Raji (cell line): ENCODE measurements at regions not wholly inside any gene's neighbourhood (a gene's known extent, or its start where the extent isn't known, plus 50 kb on each side); places are given as distances from the start of the nearest gene placed in this dataset.

ENCODE experiments used
- POLR2A ChIP-seq: IDR thresholded peaks from 2 replicates; pipeline ENCODE4 v1.6.1; 2011; ENCODE audit warnings: low read depth, low read length, control low read depth; ENCODE audit not compliant: insufficient read depth

DNA sequence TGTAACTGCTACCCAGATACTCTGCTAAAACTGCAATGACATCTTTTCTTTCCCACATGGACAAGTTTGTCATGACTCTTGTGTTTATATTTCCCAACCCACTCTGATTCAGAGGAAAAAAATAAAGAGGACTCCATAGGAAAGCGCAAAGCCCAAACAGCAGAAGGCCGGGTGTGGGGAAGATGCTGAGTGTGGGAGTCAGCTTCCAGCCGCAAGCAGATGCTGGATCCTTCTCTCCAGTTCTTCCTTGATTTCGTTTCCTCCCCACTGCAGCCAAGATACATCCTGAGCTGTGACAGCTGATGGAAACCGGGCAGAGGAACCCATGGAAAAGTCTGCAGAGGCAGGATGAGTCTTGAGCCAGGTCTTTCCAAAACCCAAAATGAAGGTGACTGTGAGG lies 498.2 kb downstream of the PLPP3 start:
- no peak for TF ChIP-seq POLR2A

DNA sequence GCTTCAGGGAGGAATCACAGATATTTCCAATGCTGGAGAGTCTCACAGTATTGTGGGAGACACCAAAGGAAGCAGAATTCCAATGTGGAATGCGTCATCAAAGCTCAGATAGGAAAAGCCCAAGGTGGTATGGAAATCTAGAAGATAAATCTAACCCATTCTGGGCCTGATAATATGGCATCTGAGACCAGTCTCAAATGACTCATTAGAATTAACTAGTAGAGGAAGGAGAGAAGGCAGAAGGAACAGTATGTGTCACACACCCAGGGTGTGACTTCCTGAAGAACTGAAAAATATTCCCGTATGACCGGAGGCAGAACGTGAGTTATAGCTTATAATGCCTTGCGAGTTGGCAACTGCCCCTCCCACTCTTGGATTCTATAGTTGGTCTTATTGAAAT lies 499.2 kb downstream of the PLPP3 start:
- TF ChIP-seq POLR2A: no peak

DNA sequence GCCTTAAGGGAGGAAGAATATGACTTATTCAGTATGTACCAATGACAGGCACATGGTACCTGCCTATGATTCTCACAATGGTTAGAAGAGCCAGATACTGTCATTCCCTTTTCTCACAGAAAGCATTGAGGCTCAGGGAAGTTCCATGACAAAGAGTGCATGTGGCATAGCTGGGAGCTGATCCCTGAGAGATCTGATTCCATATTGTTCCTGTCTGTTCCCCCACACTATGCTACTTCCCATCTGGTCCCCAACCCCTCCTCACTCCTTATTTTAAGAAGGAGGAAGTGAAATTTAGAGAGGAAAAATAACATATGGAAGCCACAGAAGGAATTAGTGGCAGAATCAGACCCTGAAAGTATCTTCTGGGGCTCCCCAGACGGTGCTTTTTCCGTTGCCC lies 500.0 kb downstream of the PLPP3 start:
- TF ChIP-seq POLR2A: no peak

DNA sequence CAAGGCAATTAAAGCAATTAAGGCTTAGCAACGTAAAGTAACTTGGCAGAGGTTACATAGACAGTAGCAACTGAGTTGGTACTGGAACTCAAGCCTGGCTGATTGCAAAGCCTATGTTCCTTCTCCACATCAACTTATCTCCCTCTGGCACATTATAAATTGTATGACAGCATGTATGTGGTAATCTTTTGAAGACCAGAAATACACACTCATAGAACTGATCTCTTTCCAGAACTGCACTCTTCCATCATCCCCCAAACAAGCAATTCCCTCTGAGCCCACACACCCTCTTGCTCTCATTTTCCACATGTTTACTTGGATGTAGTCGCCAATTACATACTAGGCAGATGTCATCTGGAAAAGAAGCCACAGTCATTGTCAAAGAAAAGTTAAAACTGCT lies 502.2 kb downstream of the PLPP3 start:
- TF ChIP-seq POLR2A: no peak

DNA sequence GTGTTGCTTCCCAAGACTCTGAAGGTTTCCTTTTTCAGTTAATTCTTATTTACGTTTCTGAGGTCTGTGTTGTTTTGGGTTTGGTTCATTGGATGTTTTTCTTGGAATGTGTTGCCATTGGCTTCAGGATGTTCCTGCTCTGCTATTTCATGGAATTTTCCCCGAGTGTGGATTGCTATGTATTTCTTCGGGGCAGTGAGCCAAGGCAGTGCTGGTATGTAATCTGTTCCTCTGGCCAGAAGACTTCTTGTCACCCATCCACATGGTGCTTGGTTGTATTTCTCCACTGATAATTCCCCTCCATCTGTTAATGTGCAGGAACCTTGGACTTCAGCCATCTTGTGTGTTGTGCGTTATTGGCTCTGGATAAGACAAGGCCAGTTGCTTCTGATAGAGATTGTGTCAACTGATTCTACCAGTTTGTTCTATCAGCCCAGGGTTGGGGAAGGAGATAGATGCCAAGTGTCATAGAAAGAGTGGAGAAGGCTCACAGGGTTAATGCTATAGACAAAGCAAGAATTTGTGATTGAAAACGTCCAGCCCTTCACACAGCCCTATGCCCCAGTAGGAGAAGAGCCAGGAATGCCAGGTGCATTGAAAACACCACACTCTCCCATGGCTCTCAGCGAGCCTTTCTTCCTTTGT lies 505.2 kb downstream of the PLPP3 start:
- TF ChIP-seq POLR2A: no peak

DNA sequence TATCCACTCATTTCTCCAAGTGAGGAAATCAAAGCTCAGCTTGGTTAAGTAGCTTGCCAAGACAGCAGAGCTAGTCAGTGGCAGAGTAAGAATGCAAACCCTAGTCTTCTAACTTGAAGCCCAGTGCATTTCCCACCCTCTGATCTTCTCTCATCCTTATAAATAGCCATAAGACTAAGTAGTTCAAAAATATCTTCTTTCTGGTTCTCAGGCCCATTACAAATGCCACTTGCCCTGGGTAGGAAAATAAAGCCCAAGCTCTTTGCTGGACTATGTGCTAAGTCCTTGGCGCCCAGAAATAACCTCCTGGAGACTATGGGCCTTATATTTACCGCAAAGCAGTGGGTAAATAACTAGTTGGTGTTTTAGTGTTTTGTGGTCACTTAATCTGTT lies 505.8 kb downstream of the PLPP3 start:
- no peak for TF ChIP-seq POLR2A

DNA sequence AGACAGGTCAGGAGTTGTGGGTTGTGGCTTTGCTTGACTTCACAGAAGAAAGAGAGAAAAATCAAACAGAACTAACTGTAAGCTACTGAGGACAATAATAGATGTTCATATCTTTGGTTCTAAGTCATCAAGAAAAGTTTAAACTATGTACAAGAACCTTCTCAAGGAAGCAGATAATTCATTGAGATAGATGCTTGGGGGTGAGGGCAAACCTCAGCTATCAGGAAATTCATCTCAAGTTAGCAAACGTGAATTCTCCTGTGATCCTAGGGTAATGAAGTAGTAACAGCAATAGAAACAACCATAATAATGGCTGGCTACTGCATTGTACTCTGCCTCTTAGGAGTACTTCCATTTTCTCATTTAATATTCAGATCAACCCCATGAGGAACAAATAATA lies 506.2 kb downstream of the PLPP3 start:
- no peak for TF ChIP-seq POLR2A

DNA sequence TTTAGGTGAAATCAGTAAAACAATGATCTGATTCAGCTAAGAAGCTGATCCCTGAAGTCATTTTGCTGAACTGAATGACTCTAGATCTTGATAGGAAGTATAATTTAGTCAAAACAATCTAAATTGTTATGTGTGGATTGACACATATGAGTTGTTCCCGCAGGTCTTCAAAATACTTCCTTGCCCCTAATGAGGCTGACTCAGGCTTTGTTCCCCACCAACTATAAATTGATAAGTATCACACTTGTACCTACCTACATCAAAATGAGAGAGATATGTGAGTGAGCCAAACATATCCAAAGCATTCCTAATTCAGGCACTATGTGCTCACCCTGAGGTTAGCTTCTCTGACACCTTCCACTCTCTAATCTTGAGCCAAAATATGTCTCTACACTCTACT lies 507.1 kb downstream of the PLPP3 start:
- no peak for TF ChIP-seq POLR2A

DNA sequence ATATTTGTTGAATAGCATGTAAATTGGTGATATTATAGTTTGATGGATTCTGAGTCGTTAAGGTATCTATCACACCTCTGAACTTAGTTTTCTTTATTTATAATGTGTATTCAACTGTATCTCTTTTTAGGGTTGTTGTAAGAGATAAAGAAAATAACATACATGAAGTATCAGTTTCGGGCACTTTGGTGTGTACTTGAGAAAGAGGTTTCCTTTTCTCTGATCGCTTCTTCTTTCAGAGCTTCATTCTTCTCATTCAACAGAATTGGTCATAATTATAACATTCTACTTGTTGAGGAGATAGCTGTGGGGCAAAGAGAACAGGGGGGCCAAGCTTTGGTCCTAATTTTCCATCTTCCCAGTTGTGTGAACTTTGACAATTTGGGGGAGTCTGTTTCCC lies 508.0 kb downstream of the PLPP3 start:
- no peak for TF ChIP-seq POLR2A

DNA sequence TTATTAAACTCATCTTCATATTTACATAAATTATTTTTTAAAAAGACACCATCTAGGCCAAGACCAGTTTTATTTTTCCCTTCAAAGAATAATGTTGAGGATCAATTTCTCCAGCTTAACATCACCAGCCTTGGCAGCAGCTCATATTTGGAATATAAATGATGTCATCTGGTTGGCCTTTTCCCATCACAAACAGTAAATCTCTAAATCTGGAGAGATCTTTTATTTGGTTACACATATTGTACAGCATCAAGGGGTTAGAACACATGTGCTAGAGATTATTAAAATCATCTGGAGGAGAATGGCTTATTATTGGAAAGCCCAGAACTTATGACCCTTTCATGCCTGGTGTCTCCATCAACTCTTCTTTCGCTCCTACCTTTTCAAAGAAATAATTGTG lies 508.8 kb downstream of the PLPP3 start:
- TF ChIP-seq POLR2A: no peak

DNA sequence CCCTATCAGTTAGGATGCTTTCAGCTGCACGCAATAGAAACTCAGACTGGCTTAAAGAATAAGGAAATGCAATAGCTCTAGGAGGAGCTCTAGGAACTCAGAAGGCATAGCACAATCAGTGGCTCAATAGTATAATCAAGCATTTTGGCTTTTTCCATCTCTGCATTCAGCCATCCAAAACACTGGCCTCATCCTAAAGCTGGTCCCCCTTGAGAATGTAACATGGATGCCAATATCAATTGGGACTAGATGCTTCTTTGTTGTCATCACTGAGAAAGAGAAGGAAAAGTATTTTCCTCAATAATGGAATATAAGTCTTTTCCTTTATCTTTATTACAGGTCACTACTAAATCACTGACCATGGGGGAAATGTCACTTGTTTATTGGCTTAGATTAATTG lies 509.5 kb downstream of the PLPP3 start:
- no peak for TF ChIP-seq POLR2A

DNA sequence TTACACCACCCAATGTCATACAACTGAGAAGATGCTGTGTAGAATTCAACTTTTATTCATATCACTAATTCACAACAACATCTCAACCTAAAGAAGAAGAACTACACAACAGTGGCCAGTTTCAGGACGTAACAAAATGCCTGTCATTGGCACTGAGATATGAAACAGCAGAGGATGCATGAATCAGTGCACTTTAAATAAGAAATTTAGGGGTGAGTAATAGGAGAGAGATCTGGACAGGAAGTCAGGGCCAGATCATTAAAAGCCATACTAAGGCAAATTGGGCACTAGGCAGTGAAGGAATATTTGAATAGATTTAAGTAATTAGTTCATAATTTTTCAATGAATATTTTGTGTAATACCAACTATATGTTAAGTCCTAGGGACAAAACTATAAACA lies 510.5 kb downstream of the PLPP3 start:
- no peak for TF ChIP-seq POLR2A

DNA sequence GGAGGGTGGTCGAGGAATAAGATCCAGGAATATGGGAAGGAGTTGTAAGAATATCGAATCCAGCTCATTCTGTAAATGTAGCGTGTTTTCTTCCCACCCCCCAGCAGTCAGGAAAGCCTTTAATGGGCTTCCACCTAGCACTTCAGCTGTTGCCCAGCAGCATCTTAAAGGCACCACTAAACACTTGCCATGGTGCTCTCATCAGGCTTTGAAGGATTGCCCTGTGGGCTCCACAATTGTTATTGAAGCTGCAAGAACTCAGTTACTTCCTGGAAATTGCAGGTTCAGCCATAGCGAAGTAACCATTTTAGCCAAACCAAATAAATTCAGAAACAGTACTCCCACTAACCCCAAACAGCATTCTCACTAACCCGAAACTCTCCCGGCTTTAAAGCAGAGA lies 511.2 kb downstream of the PLPP3 start:
- TF ChIP-seq POLR2A: no peak

DNA sequence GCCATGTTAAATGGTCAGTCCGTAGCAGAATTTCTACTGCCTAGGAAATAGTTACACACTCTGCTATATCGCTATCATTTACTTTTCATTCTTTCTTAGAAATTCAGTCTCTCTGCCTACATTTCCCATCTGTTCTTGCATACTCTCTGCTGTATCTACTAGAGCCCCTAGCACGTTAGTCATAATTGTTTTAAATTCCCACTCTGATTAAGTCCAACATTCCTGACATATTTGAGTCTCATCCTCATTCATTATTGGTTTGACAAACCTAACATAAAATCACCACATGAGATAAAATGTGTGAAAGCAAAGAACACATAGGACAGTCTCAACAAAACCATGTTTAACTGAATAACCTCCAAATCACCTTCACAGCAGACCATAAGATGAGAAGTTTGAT lies 513.6 kb downstream of the PLPP3 start:
- no peak for TF ChIP-seq POLR2A

DNA sequence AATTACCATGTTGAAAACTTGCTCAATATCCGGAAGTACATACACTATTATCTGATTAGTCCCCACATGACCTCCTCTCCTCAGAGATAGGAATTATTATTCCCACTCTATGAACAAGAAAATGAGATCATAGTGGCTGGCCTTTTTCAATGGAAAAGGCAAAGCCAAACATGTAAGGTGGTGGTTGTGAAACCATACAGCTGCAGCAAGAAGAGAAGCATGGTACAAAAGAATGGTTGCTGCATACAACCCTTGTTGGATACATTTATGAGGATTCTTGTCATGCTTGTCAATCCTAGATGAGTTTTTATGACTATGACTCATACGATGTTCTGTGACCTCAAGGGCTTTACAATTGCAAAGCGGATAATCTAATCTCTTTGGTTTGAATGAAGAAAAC lies 514.7 kb downstream of the PLPP3 start:
- TF ChIP-seq POLR2A: no peak

DNA sequence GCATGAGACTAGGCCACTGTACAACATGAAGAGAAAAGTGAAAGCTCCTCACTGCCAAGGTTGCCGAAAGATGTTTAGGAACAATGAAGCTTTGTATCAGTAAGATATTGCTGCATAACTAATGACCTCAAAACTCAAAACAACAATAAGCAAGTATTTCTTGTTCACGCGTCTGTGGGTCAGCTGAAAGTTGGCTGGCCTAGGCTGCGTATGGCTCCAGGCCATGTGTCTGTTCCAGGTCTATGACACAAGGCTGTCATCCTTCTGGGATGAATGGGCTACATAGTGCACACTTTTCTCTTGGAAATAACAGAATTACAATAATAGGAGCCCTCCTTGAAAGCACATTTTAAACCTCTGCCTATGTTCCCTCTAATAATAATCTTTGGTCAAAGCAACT lies 515.9 kb downstream of the PLPP3 start:
- no peak for TF ChIP-seq POLR2A

DNA sequence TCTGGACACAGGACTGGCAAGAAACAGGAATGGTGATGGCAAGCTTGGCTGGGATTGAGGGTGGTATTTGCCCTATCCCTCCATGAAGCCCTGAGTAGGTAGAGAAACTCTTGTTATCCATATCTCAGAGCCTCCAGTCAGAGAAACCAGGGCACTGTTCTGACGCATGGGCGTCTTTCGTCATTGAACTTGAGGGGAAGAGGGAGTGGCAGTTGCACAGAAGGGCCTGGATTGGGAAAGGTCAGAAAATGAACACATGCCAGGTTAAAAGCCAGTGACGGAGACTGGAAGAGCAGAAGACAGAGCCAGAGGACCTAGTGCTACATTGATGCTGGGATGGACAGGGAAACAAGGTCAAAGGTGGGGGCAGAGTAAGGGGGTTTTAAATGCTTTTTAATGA lies 516.7 kb downstream of the PLPP3 start:
- TF ChIP-seq POLR2A: no peak
